Endometrial microvascular endothelial cells (primary cell): ENCODE measurements at regions not wholly inside any gene's neighbourhood (a gene's known extent, or its start where the extent isn't known, plus 50 kb on each side); places are given as distances from the start of the nearest gene placed in this dataset.
"Not testable (repeated sequence)": the region's sequence is repeated elsewhere in the genome, so short reads cannot be mapped to it uniquely, and the experiment has no call there.

Experiments used
- in situ Hi-C: cut with HindIII; loops from 2 replicates; pipeline ENCODE4 v1.10.0; 2017; ENCODE audit warnings: low sequenced_read_pairs, low pct_unique_long_range_greater_than_20kb; ENCODE audit errors: inconsistent ontology term

GRCh38 chr21:41583274-41583790 lies 75.4 kb upstream of the TMPRSS2 start:
- in situ Hi-C loops, result no loop called here

GRCh38 chr21:41582866-41583265 lies 74.9 kb upstream of the TMPRSS2 start:
- in situ Hi-C loops, result no loop called here

GRCh38 chr21:41582298-41582840 lies 74.4 kb upstream of the TMPRSS2 start:
- in situ Hi-C loops, result no loop called here

GRCh38 chr21:41581592-41582228 lies 73.8 kb upstream of the TMPRSS2 start:
- in situ Hi-C loops, result no loop called here

- in situ Hi-C loops, result no loop called here
These were observed 73.0 kb upstream of the TMPRSS2 start for GRCh38 chr21:41580758-41581554.

GRCh38 chr21:41579692-41580091 lies 71.7 kb upstream of the TMPRSS2 start:
- in situ Hi-C loops, result no loop called here

GRCh38 chr21:41578716-41579115 lies 70.8 kb upstream of the TMPRSS2 start:
- in situ Hi-C loops, result no loop called here

GRCh38 chr21:41578083-41578482 lies 70.1 kb upstream of the TMPRSS2 start:
- in situ Hi-C loops, result no loop called here

GRCh38 chr21:41576013-41576615 lies 68.2 kb upstream of the TMPRSS2 start:
- in situ Hi-C loops, result no loop called here

GRCh38 chr21:41573902-41574690 lies 66.1 kb upstream of the TMPRSS2 start:
- in situ Hi-C loops, result no loop called here

- in situ Hi-C loops, result no loop called here
These were observed 64.1 kb upstream of the TMPRSS2 start for GRCh38 chr21:41571938-41572510.

GRCh38 chr21:41570791-41571355 lies 62.9 kb upstream of the TMPRSS2 start:
- in situ Hi-C loops, result no loop called here

GRCh38 chr21:41568606-41569385 lies 60.8 kb upstream of the TMPRSS2 start:
- in situ Hi-C loops, result no loop called here

- in situ Hi-C loops, result no loop called here
These were observed 60.0 kb upstream of the TMPRSS2 start for GRCh38 chr21:41567901-41568510.

GRCh38 chr21:41567237-41567636 lies 59.3 kb upstream of the TMPRSS2 start:
- in situ Hi-C loops, result not testable (repeated sequence)

- in situ Hi-C loops, result no loop called here
These were observed 58.6 kb upstream of the TMPRSS2 start for GRCh38 chr21:41566500-41567014.

- in situ Hi-C loops, result no loop called here
These were observed 57.6 kb upstream of the TMPRSS2 start for GRCh38 chr21:41565550-41565949.
